HG03175 (cell line): ENCODE measurements at regions not wholly inside any gene's neighbourhood (a gene's known extent, or its start where the extent isn't known, plus 50 kb on each side); places are given as distances from the start of the nearest gene placed in this dataset.
"Not testable (repeated sequence)": the region's sequence is repeated elsewhere in the genome, so short reads cannot be mapped to it uniquely, and the experiment has no call there.

Experiments
- ATAC-seq: cut with Tn5 transposase; IDR thresholded peaks from one replicate; pipeline ENCODE4 v1.9.1; 2021; ENCODE audit warnings: mild to moderate bottlenecking, moderate library complexity; ENCODE audit not compliant: unreplicated experiment

- no peak for ATAC-seq
Measured at GRCh38 chr15:92751528-92751927, 96.0 kb upstream of the FAM174B start.

- ATAC-seq = no peak
Measured at GRCh38 chr15:92753591-92753990, 98.0 kb upstream of the FAM174B start.

- ATAC-seq = no peak
Measured at GRCh38 chr15:92763459-92763858, 107.9 kb upstream of the FAM174B start.

GRCh38 chr15:92768131-92768530 is 112.6 kb upstream of the FAM174B start:
- not testable (repeated sequence) for ATAC-seq

GRCh38 chr15:92770641-92771040 is 115.1 kb upstream of the FAM174B start:
- no peak for ATAC-seq

GRCh38 chr15:92772061-92772460 is 116.5 kb upstream of the FAM174B start:
- no peak for ATAC-seq

- no peak for ATAC-seq
Measured at GRCh38 chr15:92772626-92773244, 117.2 kb upstream of the FAM174B start.

GRCh38 chr15:92773340-92773739 is 117.8 kb upstream of the FAM174B start:
- ATAC-seq = no peak

- ATAC-seq = no peak
Measured at GRCh38 chr15:92779874-92780273, 120.2 kb upstream of the CHD2 start.

- ATAC-seq = no peak
Measured at GRCh38 chr15:92780843-92781242, 119.3 kb upstream of the CHD2 start.

GRCh38 chr15:92781925-92782453 is 118.1 kb upstream of the CHD2 start:
- ATAC-seq = no peak

GRCh38 chr15:92787116-92787515 is 113.0 kb upstream of the CHD2 start:
- no peak for ATAC-seq

- no peak for ATAC-seq
Measured at GRCh38 chr15:92788196-92788595, 111.9 kb upstream of the CHD2 start.

- ATAC-seq = not testable (repeated sequence)
Measured at GRCh38 chr15:92788793-92789192, 111.3 kb upstream of the CHD2 start.

GRCh38 chr15:92796161-92796611 is 103.9 kb upstream of the CHD2 start:
- ATAC-seq = no peak

DNA sequence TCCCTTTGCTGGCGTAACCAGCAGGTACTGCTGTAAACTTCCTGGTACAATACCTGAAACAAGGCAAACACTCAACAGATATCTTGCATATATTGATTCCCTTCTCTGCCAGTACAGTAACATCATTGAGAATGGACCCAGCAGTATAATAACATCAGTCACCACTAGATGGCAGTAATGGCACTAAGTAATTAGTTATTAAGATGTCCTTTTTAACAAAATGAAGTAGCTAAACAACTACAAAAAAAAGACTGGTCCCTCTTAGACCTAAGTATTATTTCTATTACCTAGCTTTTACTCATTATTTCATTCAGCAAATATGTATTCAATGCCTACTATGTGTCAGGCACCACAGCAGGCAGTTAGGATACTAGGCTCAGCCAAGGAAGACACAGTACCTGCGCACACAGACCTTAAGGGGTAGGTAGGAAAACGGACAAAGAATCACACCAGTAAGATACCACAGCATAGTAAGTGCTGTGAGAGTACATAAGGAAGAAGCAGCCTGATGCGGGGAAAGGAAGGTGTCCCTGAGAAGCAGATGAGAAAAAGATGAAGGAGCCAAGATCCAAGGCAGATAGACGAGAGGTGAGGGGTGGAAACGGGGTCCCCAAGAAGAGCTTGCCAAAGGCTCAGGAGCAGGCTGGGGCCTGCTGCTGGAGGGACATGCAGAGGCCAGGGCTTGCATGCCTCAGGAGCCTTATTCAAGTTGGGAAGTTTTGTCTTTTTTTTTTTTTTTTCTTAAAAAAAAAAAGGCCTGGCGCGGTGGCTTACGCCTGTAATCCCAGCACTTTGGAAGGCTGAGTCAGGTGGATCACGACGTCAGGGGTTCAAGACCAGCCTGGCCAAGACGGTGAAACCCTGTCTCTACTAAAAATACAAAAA is 102.7 kb upstream of the CHD2 start:
- ATAC-seq = peak; percentile 70

DNA sequence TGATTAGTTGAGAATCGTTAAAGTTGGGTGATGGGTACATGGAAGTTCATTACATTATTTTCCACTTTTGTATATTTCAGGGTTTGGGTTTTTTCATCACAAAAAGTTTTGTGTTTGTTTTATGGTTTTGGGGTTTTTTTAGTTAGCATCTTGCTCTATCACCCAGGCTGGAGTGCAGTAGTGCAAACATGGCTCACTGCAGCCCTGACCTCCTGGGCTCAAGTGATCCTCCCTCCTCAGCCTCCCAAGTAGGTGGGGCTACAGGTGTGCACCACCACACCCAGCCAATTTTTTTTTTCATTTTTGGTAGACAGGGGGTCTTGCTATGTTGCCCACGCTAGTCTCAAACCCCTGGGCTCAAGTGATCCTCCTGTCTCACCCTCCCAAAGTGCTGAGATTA is 100.1 kb upstream of the CHD2 start:
- ATAC-seq = no peak

DNA sequence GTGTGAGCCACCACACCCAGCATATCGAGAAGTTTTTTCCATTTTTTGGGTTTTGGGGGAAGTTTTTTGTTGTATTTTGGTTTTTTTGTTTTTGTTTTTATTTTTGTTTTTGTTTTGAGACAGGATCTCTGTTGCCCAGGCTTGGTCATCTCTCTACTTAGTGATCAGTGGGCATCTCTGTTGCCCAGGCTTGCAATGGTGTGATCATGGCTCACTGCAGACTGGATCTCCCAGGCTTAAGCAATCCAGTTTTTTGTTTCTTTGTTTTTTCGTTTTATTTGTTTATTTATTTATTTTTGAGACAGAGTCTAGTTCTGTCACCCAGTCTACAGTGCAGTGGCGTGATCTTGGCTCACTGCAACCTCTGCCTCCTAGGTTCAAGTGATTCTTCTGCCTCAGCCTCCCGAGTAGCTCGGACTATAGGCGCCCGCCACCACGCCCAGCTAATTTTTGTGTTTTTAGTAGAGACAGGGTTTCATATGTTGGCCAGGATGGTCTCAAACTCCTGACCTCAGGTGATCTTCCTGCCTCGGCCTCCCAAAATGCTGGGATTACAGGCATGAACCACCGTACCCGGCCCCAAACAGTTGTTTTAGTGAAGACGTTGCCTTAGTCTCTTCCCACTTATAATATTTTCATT is 99.6 kb upstream of the CHD2 start:
- ATAC-seq = not testable (repeated sequence)

GRCh38 chr15:92801056-92801773 is 98.9 kb upstream of the CHD2 start:
- not testable (repeated sequence) for ATAC-seq

- ATAC-seq = no peak
Measured at GRCh38 chr15:92801774-92802464, 98.2 kb upstream of the CHD2 start.
